Breast epithelium (tissue), 3 donors: ENCODE measurements at regions not wholly inside any gene's neighbourhood (a gene's known extent, or its start where the extent isn't known, plus 50 kb on each side); places are given as distances from the start of the nearest gene placed in this dataset.

ENCODE experiments used
- POLR2A ChIP-seq: fragments of 450-650 bp; IDR thresholded peaks from one replicate; pipeline ENCODE4 v1.6.1; 2016; ENCODE audit warnings: antibody characterized with exemption, mild to moderate bottlenecking, moderate library complexity
- POLR2AphosphoS5 ChIP-seq, 3 donors: sonication (generic); formaldehyde crosslinking; IDR thresholded peaks; one replicate each; pipeline ENCODE4 v1.6.1; 2017; ENCODE audit warnings: antibody characterized with exemption in 3 of 3
- TF ChIP-seq, protein P1 (sequence below), 3 donors: fragments of 450-650 bp; IDR thresholded peaks; one replicate each; pipeline ENCODE4 v1.5.1; 2016 to 2017; ENCODE audit warnings: antibody characterized with exemption in 3 of 3, mild to moderate bottlenecking in 3 of 3, moderate library complexity in 3 of 3

DNA sequence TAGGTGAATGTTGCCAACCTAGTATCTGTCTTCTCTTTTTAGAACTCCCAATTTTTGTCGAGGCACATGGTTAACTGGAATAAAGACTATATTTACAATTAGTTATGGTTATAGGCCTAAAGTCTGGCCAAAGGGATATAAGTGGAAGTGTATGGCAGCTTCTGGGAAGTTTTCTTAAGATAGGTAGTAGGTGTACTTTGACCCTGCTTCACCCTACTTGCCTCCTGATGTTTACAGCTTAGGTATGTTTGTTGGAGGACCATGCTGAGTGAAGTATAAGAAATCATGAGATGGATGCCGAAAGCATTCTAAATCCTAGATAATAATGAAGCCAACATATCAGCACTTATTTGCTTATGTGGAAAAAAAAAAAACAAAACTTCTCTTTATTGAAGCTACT is 272.1 kb downstream of the S1PR1 start:
- TF ChIP-seq, protein P1, sequence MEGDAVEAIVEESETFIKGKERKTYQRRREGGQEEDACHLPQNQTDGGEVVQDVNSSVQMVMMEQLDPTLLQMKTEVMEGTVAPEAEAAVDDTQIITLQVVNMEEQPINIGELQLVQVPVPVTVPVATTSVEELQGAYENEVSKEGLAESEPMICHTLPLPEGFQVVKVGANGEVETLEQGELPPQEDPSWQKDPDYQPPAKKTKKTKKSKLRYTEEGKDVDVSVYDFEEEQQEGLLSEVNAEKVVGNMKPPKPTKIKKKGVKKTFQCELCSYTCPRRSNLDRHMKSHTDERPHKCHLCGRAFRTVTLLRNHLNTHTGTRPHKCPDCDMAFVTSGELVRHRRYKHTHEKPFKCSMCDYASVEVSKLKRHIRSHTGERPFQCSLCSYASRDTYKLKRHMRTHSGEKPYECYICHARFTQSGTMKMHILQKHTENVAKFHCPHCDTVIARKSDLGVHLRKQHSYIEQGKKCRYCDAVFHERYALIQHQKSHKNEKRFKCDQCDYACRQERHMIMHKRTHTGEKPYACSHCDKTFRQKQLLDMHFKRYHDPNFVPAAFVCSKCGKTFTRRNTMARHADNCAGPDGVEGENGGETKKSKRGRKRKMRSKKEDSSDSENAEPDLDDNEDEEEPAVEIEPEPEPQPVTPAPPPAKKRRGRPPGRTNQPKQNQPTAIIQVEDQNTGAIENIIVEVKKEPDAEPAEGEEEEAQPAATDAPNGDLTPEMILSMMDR (IDR thresholded peaks at IDR 0.05), result no peak
- TF ChIP-seq POLR2A (no peak), POLR2AphosphoS5 (IDR thresholded peaks at IDR 0.05) (no peak)
